Head of caudate nucleus (tissue), 42 donors: ENCODE measurements at regions not wholly inside any gene's neighbourhood (a gene's known extent, or its start where the extent isn't known, plus 50 kb on each side); places are given as distances from the start of the nearest gene placed in this dataset.
"Not testable (repeated sequence)": the region's sequence is repeated elsewhere in the genome, so short reads cannot be mapped to it uniquely, and the experiment has no call there.

ENCODE experiments used
- DNase-seq, 42 donors: peaks; one replicate each; pipeline versions ENCODE4 v3.0.0 to v3.0.0-alpha.2; 2020 to 2021; ENCODE audit warnings: mixed read lengths in 7 of 42
- intact Hi-C: fragments of 100-400 bp; cut with DNase I; formaldehyde crosslinking; loops from one replicate; pipeline ENCODE4 v1.15.0; 2022

DNA sequence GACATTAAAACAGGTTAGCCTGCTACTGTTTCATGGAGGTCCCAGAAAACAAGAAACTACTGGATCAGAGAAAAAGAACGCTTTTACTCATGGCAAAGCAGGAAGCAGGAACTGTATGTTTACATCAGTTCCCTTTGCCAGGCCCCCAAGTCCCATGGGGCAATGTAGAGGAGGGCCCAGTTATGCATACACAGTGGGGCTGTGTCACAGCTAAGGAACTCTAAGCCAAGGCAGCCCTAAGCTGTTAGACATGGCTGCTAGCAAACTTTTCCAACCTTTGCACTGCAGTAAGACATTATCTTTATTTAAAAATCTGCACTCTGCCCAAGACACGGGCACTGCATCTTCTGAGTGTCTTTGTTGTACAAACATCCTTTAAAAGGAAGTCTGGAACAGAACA is 975.8 kb downstream of the C4orf33 start:
- intact Hi-C loops = no loop called here
- DNase-seq = no peak

DNA sequence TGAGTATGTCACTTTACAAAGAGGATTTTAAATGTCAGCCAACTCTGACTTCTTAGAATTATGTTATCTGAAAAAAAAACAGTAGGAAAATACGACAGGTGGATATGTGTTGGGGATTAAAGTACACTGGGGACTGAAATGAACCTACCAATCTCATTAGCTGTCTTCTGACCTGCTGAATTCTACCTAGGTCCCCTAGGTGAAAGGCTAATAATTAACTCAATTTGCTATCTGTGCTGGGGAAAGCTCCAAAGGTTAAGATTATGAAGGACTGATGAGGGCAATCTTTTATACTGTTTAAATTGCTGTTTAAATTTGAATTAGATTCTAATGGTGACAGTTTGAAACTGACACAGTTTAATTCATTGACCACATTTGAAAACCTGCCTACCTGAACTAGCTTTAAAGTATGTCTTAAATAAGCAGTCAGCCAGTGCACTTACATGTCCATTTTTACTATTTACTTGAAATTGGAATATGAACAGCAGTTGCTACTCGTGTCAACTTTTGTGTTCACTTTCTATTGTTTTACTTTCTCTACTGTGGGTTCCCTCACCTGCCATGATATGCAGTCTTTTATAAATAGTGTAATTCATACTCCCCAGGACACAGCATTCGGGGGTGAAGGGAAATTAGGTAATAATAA is 977.3 kb downstream of the C4orf33 start:
- intact Hi-C loops = no loop called here
- no peak for DNase-seq

GRCh38 chr4:130074096-130074495 is 978.1 kb downstream of the C4orf33 start:
- no peak for DNase-seq
- intact Hi-C loops = no loop called here

DNA sequence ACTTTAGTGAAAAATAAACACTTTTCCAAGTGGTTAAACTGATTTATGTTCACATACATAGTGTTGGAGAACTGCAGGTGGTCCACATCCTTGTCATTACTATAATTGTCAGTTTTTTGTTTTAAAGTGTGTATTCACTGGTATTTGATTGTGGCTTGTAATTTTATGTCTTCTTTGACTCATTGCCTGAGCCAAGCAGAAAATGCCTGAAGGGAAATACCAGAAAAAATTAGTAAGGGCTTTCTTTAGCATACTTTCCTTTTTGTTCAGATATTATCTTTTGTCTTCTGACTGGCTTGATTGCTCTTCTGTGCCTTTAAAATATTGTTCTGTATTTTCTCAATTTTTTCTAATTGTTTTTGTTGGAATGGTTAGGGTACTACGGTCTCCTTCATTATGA is 981.3 kb downstream of the C4orf33 start:
- DNase-seq = no peak
- intact Hi-C loops = no loop called here

DNA sequence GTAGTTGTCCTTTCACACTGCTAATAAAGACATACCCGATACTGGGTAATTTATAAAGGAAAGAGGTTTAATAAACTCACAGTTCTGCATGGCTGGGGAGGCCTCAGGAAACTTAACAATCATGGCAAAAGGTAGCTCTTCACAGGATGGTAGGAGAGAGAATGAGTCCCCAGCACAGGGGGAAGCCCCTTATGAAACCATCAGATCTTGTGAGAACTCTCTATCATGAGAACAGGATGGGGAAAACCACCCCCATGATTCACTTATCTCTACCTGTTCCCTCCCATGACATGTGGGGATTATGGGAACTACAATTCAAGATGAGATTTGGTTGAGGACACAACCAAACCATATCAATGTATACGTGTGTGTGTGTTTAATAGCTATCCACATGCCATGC is 983.1 kb downstream of the C4orf33 start:
- intact Hi-C loops, DNase-seq: not testable (repeated sequence)

DNA sequence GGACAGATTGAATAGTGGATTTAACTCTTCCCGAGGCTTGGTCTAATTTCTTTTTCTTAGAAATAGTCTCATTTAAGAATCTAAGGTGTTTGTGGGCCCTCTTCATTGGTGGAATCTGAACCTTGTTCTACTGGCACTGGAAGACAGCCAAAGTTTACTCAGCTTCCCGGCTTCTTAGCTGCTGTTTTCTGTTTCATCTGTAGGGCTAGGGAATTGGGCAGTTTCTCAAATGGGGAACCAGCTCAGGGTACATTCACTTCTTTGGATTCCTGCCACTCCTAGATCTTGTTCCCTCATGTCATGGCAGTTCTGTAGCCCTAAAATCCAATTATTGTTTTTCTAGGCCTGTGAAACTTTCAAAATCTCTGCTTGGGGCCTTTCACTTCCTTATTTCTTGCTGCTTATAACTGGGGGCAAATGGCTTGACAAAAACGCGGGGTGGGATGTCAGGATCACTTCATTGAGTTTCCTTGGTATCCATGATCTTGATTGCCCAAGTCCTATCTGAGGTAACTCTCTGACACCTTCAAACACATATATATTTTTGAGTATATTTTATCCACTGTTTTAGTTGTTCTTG is 985.0 kb downstream of the C4orf33 start:
- intact Hi-C loops = no loop called here
- DNase-seq = peak in 4 of 42 donors; percentile 2 to 16 (median 4)

DNA sequence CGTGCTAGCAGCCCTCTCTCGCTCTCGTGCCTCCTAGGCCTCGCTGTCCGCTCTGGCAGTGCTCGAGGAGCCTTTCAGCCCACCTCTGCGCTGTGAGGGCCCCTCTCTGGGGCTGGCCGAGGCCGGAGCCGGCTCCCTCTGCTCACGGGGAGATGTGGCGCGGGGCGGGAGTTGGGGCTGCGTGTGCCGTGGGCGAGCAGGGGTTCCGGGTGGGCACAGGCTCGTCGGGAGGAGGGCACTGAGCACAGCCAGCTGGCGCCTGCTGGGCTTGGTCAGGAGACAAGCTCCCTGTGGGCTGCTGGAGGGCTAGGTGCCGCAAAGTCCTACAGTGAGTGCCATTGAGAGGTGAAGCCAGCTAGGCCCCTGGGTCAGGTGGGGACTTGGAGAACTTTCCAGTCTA is 994.5 kb downstream of the C4orf33 start:
- intact Hi-C loops = no loop called here
- DNase-seq = no peak

- DNase-seq = no peak
- intact Hi-C loops = no loop called here
Measured at GRCh38 chr4:130092187-130093015, 996.4 kb downstream of the C4orf33 start.

GRCh38 chr4:130099105-130099504 is 1003.2 kb downstream of the C4orf33 start:
- no peak for DNase-seq
- intact Hi-C loops = no loop called here

DNA sequence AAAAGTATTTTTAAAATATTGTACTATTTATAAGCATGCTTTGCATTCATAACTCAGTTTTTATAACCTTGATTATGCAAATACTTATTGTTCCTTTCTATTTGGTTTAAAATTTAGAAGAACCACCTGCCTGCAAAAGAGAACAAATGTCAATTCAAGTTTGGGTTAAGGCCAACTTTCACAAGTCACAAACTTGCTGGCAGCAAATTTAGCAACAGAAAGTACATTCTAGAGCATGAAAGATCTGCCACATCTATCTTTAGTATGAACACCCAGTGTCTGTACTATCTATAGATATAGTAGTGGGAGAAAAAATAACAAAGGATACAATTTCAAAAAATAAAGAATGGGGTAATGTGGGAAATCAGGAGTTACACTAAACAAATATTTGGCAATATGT is 1014.2 kb downstream of the C4orf33 start:
- no peak for DNase-seq
- intact Hi-C loops = no loop called here

GRCh38 chr4:130110770-130111169 is 1014.8 kb downstream of the C4orf33 start:
- intact Hi-C loops = no loop called here
- peak in 2 of 42 donors; percentile 2 to 3 for DNase-seq

- intact Hi-C loops = no loop called here
- DNase-seq = no peak
Measured at GRCh38 chr4:130124066-130124465, 1028.1 kb downstream of the C4orf33 start.

- intact Hi-C loops = no loop called here
- DNase-seq = peak in 1 of 42 donors; percentile 3
Measured at GRCh38 chr4:130125467-130125866, 1029.5 kb downstream of the C4orf33 start.

DNA sequence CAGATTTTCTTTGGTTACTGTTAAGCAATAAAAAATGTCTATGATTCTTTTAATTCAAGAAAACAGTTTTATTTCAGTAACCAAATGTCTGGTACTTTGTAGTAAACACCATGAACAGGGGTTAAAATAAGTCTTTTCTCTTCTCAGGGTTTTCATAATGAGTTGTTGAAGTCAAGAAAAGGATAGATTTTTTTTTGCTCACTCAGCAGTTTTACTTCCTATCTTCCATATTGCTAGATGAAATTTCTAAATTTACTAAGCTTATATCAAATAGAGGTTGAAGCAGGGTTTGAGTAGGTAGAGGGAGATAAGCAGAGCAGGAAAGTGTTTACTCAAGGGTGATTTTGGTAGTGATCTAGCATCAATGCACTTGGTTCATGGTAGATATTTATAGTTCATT is 1031.3 kb downstream of the C4orf33 start:
- intact Hi-C loops = no loop called here
- DNase-seq = no peak

- no peak for DNase-seq
- intact Hi-C loops = no loop called here
Measured at GRCh38 chr4:130131536-130131935, 1035.6 kb downstream of the C4orf33 start.

DNA sequence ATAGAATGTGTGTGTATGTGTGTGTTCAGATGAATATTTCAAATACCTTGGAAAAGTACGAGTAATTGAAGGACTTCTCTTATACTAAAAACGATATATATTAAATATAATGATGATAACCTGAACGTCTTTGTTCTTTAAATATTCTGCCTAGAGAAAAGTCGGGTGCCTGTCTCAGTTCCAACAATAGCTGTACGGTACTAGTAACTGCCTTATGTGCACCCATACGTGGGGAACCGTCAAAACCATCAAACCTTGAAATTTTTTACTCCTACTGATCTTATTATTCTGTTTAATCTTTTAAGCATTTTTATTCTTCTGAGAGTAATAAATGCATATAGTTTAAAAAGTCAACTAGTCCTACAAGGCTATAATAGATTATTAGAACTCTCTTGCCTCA is 1045.7 kb downstream of the C4orf33 start:
- intact Hi-C loops = no loop called here
- peak in 13 of 42 donors; percentile 9 to 61 (median 24) for DNase-seq

GRCh38 chr4:130143656-130144055 is 1047.7 kb downstream of the C4orf33 start:
- DNase-seq = no peak
- intact Hi-C loops = no loop called here

- intact Hi-C loops = no loop called here
Measured at GRCh38 chr4:130146773-130147172, 1050.8 kb downstream of the C4orf33 start.

DNA sequence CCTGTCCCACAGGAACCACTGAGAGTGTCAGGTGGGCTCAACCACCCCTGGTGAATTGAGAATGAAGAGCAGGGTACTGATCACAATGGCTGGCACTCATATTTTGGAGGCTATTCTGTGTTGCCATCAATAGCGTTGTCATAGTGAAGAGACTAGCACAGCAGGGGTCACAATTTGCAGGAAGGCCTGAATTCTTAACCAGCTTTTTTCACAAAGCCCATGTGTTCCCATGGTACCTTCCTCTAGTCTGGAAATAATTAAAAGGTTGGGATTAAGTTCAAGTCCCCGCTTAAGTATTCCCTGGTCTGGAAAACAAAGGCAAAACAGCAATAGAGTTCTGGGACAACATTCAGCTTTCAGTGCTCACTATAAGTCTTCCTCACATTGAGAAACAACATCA is 1051.7 kb downstream of the C4orf33 start:
- intact Hi-C loops = no loop called here
- peak in 4 of 42 donors; percentile 11 to 22 (median 18) for DNase-seq

More at GRCh38 chr4:130146773-130147172, 1050.8 kb downstream of the C4orf33 start:
- DNase-seq = no peak

DNA sequence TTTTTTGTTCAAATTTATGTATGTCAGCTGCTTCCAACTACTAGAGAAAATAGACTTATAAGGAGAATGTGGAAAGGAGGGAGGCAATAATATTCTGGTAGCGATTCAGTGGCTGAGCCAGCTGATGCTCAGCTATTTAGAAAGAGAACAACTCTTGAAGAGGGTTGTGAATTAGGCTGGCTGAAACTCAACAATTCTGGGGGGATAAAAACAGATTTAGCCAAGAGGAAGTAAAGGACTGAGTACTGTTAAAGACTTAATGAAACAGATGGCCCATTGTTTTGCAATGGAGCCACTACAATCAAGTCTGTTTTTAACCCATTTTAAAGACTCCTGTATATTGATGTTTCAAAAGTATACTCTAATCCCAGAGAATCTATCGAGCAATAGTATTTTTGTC is 1058.9 kb downstream of the C4orf33 start:
- DNase-seq = peak in 2 of 42 donors; percentile 5 to 7
- intact Hi-C loops = no loop called here
